ENCODE measurements at regions not wholly inside any gene's neighbourhood (a gene's known extent, or its start where the extent isn't known, plus 50 kb on each side); places are given as distances from the start of the nearest gene placed in this dataset.
A peak's percentile ranks its signal among the peaks of the same experiment; 100 is the strongest.

DNA sequence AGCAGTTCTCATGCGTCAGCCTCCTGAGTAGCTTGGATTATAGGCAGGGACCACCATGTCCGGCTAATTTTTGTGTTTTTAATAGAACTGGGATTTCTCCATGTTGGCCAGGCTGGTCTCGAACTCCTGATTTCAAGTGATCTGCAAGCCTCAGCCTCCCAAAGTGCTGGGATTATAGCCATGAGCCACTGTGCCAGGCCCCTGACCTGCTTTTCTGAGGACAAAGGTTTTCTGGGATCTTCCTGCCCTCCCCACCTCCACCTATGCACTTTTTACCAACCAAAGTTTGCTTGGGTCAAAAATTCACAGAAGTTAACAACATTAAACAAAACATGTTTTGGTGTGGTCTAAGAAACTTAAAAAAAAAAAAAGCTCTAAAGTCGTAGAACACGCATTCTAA lies 259.9 kb downstream of the HAUS1 start:
- Mint-ChIP-seq H3K4me1 (peaks cover 69 to 83% of the 10 kb centered on the region in 2 donors), H3K27ac (no peak overlapping the region), H3K4me3 (no peak overlapping the region), H3K36me3 (peaks cover 0 to 6% (median 6%) of the 10 kb centered on the region in 3 donors), H3K27me3 (ENCODE audit: low read depth in 3 of 3) (peaks cover 0 to 3% (median 0%) of the 10 kb centered on the region in 3 donors), H3K9me3 (no peaks in the 10 kb centered on the region)
- DNase-seq = no peak

DNA sequence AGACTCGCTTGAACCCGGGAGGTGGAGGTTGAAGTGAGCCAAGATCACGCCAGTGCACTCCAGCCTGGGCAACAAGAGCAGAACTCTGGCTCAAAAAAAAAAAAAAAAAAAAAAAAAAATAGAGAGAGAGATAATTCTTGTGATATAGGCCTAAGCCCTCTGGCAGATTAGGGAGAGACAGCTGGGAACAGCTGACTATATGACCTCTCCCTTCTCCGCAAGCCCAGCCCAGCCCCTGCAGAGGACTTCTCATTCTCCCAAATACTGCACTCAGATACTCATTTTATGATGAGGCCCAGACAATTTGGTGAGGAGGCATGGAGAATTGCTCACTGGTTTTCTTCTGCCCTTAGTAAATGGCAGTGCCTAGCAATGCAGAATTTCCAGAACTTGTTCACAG lies 262.0 kb downstream of the HAUS1 start:
- no peak overlapping the region for H3K4me3 Mint-ChIP-seq
- H3K27me3 Mint-ChIP-seq (ENCODE audit: low read depth in 3 of 3) = peaks cover 0 to 6% (median 0%) of the 10 kb centered on the region in 3 donors
- no peak for DNase-seq
- no peaks in the 10 kb centered on the region for H3K36me3 Mint-ChIP-seq
- H3K4me1 Mint-ChIP-seq = peaks cover 75 to 83% of the 10 kb centered on the region in 2 donors
- no peaks in the 10 kb centered on the region for H3K9me3 Mint-ChIP-seq
- no peak overlapping the region for H3K27ac Mint-ChIP-seq

DNA sequence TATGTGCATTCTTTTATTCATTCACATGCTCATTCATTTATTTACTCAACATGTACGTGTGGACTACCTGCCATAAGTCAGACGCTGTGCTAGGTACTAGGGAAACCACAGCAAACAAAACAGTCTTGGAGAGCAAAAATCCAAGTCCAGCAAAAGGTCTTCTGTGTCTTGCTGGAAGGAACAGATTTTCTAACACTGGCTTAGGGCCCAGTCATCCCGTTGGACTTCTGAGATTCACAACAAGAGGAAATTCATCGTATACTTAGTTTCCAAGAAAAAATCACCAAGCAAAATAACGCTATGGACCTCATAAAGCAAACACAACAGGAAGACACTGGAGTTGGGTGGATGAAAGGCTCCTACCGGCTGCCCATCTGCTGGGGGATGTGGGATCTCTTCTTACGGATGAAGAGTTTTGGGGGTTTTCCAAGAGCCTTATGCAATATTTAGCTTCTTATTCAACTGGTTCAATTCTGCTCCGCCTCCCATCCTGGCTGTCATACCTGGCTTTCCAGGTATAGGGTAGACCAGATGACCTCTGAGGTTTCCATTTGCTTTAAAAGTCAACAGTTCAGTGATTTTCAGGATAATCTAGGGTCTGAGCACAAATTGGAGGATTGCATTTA lies 262.7 kb downstream of the HAUS1 start:
- Mint-ChIP-seq H3K27me3 (ENCODE audit: low read depth in 3 of 3) (peaks cover 0 to 4% (median 0%) of the 10 kb centered on the region in 3 donors), H3K4me3 (no peak overlapping the region), H3K9me3 (no peaks in the 10 kb centered on the region), H3K4me1 (peaks cover 75 to 83% of the 10 kb centered on the region in 2 donors), H3K27ac (no peak overlapping the region), H3K36me3 (no peaks in the 10 kb centered on the region)
- no peak for DNase-seq

DNA sequence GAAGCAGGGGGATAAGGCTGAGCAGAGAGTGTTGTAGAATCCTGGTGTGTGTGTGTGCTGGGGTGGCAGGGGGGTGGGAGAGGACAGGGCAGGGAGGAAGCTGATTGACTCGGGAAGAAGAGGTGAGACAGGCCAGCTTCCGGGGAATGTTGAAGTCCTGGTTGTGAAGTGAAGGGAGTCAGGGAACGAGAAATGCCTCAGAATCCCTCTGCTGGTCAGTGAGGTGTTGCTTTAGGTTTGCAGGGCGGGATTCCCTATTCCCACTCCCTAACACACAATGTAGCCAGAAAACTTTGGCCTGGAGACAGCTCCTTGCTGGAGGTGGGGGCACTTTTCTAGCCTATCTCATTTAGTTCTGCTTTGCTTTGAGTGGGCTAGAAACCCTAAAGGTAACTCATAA lies 265.1 kb downstream of the HAUS1 start:
- Mint-ChIP-seq H3K36me3 (no peaks in the 10 kb centered on the region), H3K4me1 (peaks cover 83 to 95% of the 10 kb centered on the region in 2 donors), H3K4me3 (no peak overlapping the region), H3K27me3 (ENCODE audit: low read depth in 3 of 3) (peaks cover 0 to 4% (median 0%) of the 10 kb centered on the region in 3 donors), H3K9me3 (no peaks in the 10 kb centered on the region), H3K27ac (peak overlapping the region in 3 of 6 donors; percentile 68 to 86 (median 80))
- no peak for DNase-seq

DNA sequence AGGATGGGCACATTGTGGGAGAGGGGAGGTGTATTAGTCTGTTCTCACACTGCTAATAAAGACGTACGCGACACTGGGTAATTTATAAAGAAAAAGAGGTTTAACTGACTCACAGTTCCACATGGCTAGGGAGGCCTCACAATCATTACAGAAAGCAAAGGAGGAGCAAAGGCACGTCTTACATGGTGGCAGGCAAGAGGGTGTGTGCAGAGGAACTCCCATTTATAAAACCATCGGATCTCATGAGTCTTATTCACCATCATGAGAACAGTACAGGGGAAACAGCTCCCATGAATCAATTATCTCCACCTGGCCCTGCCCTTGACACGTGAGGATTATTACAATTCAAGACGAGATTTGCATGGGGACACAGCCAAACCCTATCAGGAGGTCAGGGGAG lies 266.7 kb downstream of the HAUS1 start:
- Mint-ChIP-seq H3K9me3 (no peaks in the 10 kb centered on the region), H3K27me3 (ENCODE audit: low read depth in 3 of 3) (peaks cover 0 to 4% (median 0%) of the 10 kb centered on the region in 3 donors), H3K4me1 (peaks cover 86 to 96% of the 10 kb centered on the region in 2 donors), H3K27ac (peak overlapping the region in 4 of 6 donors; percentile 14 to 55 (median 38)), H3K36me3 (no peaks in the 10 kb centered on the region), H3K4me3 (no peak overlapping the region)
- DNase-seq = no peak

DNA sequence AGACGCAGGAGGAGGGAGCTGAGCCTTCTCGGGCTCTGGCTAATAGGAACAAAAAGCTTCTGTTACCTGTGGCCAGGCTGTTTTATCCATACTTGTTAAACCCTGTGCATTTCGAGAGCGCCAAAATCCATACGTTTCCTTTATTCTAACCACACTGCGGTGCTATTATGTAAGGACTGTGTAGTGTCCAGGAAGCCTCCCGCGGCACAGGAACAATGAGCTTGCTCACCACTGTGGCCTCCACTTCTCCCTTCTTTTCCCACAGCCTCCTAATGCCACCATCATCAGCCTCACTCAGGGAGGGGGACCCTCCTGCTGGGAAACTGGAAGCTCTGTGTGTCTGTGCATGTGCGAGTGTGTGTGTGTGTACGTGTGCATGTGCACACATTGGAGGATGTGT lies 268.5 kb downstream of the HAUS1 start:
- Mint-ChIP-seq H3K27me3 (ENCODE audit: low read depth in 3 of 3) (peaks cover 0 to 4% (median 0%) of the 10 kb centered on the region in 3 donors), H3K27ac (peak overlapping the region; percentile 31 to 83 (median 75)), H3K9me3 (no peaks in the 10 kb centered on the region), H3K4me3 (no peak overlapping the region), H3K36me3 (no peaks in the 10 kb centered on the region), H3K4me1 (peaks cover 88 to 100% of the 10 kb centered on the region in 2 donors)
- no peak for DNase-seq

DNA sequence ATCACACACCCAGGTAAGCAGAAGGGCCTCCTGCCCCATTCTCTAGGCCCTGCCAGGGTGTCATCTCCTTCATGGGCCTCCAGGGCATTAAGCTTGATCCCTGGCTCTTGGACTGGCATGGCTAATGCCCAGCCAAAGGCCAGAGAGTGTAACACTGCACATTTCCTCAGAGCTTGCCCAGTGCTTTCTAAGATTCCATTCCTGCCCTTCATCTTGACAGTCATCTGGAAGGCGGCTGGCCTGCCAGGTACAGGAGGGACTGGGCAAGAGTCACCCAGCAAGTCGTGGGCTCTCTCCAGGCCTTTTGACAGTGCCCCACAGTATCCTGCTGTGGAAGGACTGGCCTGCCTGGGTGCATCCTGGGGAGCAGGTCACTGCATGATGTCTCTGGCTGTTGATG lies 268.9 kb downstream of the HAUS1 start:
- H3K4me3 Mint-ChIP-seq = no peak overlapping the region
- H3K27ac Mint-ChIP-seq = peak overlapping the region in 4 of 6 donors; percentile 31 to 76 (median 70)
- H3K36me3 Mint-ChIP-seq = no peaks in the 10 kb centered on the region
- peaks cover 0 to 4% (median 0%) of the 10 kb centered on the region in 3 donors for H3K27me3 Mint-ChIP-seq (ENCODE audit: low read depth in 3 of 3)
- no peak for DNase-seq
- peaks cover 88 to 100% of the 10 kb centered on the region in 2 donors for H3K4me1 Mint-ChIP-seq
- no peaks in the 10 kb centered on the region for H3K9me3 Mint-ChIP-seq

DNA sequence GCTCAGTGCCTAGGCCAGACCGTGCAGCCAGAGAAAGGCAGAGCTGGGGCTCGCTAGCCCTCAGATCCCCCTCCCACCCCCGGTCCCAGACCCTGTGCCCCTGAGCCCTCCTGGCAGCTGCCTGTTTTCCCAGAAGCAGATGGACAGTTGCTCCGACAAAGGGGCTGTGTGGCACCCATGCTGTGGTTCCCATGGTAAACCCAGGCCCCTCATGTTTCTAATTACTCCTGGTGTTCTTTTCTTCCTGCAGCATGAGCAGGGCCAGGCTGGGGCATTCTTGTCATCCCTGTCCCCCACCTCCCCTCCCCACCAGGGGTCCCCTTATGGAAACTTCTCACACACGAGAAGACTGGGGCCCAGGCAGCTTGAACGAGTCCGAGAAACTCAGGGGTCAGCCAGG lies 269.6 kb downstream of the HAUS1 start:
- Mint-ChIP-seq H3K36me3 (no peaks in the 10 kb centered on the region), H3K27me3 (ENCODE audit: low read depth in 3 of 3) (peaks cover 0 to 4% (median 2%) of the 10 kb centered on the region in 3 donors), H3K4me1 (peaks cover 87 to 100% of the 10 kb centered on the region in 2 donors), H3K27ac (peak overlapping the region in 1 of 6 donors; percentile 31), H3K4me3 (no peak overlapping the region), H3K9me3 (no peaks in the 10 kb centered on the region)
- no peak for DNase-seq

DNA sequence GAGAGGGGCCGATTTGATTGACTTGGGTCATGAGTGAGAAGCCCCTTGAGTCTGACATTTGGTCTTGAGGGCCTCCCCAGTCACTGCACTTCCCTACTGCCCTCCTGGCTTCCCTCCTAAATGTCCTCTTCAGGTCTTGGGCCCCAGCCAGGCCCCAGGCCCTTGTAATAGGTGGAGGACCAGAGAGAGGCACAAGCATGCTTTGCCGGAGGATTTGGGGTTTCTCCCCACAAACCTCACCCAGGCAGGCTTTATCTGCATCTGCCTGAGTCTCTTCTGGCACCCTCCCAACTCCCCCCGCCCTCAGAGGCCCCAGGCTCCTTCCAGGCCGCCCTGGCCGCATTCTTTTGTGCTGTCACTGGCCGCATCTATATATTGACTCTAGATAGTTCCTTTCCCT lies 270.7 kb downstream of the HAUS1 start:
- H3K4me1 Mint-ChIP-seq = peaks cover 87 to 100% of the 10 kb centered on the region in 2 donors
- no peaks in the 10 kb centered on the region for H3K9me3 Mint-ChIP-seq
- H3K36me3 Mint-ChIP-seq = no peaks in the 10 kb centered on the region
- H3K27ac Mint-ChIP-seq = peak overlapping the region in 4 of 6 donors; percentile 28 to 46 (median 41)
- peak overlapping the region in 1 of 5 donors; percentile 49 for H3K4me3 Mint-ChIP-seq
- H3K27me3 Mint-ChIP-seq (ENCODE audit: low read depth in 3 of 3) = peaks cover 0 to 2% (median 2%) of the 10 kb centered on the region in 3 donors
- DNase-seq = no peak

DNA sequence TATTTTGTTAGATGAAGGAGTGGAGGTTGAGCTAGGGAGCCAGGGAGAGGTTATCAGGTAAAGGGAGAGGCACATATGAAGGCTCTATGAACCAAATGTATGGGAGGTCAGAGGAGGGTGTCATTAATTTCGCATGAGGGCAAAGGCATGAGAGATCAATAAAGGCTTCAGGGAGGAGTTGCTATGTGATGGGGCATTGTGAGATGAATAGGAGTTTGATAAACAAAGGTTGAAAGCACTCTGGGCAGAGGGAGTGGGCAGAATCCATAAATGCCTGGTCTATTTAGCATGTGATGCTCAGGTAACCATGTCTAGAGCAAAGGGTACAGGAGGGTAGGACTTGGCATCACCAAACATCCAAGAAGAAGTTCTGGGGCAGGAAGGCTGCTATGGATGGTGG lies 273.4 kb downstream of the HAUS1 start:
- H3K27ac Mint-ChIP-seq = peak overlapping the region in 3 of 6 donors; percentile 12 to 68 (median 60)
- H3K4me1 Mint-ChIP-seq = peaks cover 80 to 100% of the 10 kb centered on the region in 2 donors
- H3K4me3 Mint-ChIP-seq = no peak overlapping the region
- DNase-seq = no peak
- H3K36me3 Mint-ChIP-seq = peaks cover 0 to 3% (median 0%) of the 10 kb centered on the region in 3 donors
- H3K9me3 Mint-ChIP-seq = no peaks in the 10 kb centered on the region
- peaks cover 0 to 2% (median 1%) of the 10 kb centered on the region in 3 donors for H3K27me3 Mint-ChIP-seq (ENCODE audit: low read depth in 3 of 3)

DNA sequence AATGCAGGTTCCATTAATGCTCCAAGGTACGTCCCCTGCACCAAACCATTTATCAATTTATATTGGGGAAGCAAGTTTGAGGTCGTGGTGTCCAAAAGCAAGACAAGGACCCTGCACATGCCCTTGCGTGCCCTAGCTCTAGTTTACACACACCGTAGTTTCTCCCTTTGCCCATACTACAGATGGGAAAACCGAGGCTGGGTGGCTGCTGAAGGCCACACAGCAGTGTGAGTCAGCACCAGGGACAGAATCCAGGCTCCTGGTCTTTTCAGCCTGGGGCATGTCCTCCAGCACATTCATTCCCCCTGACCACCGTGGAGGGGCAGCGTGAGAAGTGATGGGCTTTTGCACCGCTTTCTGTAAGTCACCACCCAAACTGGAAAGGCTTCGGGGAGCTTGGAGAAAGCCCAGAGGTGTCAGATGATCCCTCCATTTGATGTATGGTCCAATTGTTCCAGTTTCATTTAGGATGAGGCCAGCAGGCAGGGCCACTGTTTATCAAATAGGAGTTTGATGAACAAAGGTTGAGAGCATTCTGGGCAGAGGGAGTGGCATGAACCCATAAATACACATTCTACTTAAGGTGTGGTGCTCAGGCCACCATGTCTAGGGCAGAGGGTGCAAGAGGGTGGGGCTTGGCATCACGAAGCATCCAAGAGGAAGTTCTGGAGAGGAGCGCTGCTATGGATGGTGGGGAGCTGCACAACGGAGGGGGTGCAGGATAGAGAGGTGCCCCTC lies 274.1 kb downstream of the HAUS1 start:
- Mint-ChIP-seq H3K4me3 (no peak overlapping the region), H3K36me3 (peaks cover 0 to 3% (median 0%) of the 10 kb centered on the region in 3 donors), H3K27ac (peak overlapping the region in 1 of 6 donors; percentile 60), H3K9me3 (no peaks in the 10 kb centered on the region), H3K27me3 (ENCODE audit: low read depth in 3 of 3) (peaks cover 0 to 2% (median 1%) of the 10 kb centered on the region in 3 donors), H3K4me1 (peaks cover 76 to 99% of the 10 kb centered on the region in 2 donors)
- DNase-seq = no peak

DNA sequence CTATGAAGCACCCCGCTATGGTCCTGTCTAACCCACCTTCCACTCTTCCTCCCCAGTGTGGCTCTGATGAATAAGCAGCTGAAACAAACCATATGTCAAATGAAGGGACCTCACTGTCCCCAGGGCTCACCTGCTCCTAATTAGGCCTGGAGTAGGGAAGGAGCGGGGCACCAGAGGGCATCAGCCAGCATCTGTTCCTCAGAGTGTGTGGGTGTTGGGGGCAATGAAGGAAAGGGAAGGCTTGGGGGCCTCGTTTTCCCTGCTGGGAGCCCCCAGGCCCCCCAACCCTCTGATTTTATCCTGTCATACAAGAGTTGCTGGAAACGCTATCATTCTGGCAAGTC lies 274.7 kb downstream of the HAUS1 start:
- Mint-ChIP-seq H3K36me3 (peaks cover 0 to 3% (median 2%) of the 10 kb centered on the region in 3 donors), H3K27me3 (ENCODE audit: low read depth in 3 of 3) (peaks cover 0 to 2% (median 1%) of the 10 kb centered on the region in 3 donors), H3K9me3 (no peaks in the 10 kb centered on the region), H3K4me1 (peaks cover 74 to 93% of the 10 kb centered on the region in 2 donors), H3K27ac (no peak overlapping the region), H3K4me3 (no peak overlapping the region)
- no peak for DNase-seq

DNA sequence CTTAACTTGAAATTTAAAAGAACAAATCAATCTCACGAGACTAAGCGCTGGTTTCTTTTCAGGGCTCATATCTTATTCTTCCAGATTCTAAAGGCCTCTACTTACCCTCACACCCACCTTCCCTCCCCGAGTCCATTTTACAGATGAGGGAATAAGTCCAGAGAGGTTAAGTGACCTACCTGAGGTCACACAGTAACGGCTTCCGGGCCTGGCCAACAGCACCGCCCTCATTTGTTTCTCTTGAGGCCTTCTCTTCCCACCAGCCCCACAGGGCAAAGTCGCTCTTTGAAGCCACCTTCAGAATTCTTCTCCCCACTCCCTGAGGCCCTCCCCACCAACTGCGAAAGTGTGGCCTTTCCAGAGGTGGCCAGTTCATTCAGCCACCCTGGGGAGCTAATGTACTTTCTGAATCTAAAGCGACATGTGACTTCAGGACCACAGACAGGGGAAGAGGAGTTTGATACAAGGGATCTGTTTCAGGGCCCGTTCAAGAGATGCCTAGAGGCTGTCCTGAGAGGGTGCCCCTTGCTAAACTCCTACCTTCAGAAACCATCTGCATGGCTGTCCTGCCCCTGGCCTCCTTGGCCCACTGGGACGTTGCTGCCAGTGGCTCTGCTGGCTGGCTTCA lies 275.3 kb downstream of the HAUS1 start:
- Mint-ChIP-seq H3K27me3 (ENCODE audit: low read depth in 3 of 3) (peaks cover 0 to 2% (median 1%) of the 10 kb centered on the region in 3 donors), H3K4me1 (peaks cover 76 to 93% of the 10 kb centered on the region in 2 donors), H3K9me3 (no peaks in the 10 kb centered on the region), H3K27ac (peak overlapping the region in 1 of 6 donors; percentile 17), H3K36me3 (peaks cover 0 to 3% (median 3%) of the 10 kb centered on the region in 3 donors), H3K4me3 (no peak overlapping the region)
- no peak for DNase-seq

DNA sequence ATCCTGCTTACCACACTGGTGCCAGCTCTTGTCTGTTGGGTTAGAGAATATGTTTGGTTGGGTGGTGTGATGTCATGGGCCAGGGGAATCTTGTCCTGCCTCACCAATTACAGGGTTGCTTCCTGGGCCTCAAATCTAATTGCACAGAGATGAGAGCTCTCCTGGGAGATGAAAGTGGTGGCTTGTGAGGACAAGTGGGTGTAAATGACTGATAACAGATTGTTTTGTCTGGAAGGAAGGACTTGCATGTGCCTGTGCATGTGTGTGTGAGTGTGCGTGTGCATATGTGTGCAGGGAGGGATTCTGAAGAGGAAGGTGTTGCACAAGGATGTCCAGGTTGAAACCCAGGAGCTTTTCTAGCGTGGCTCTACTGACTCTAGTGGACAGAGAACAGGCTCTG lies 271.9 kb downstream of the LOXHD1 start:
- Mint-ChIP-seq H3K27ac (peak overlapping the region in 3 of 6 donors; percentile 41 to 70 (median 55)), H3K27me3 (ENCODE audit: low read depth in 3 of 3) (no peaks in the 10 kb centered on the region), H3K36me3 (peaks cover 3 to 4% (median 3%) of the 10 kb centered on the region in 3 donors), H3K4me1 (peaks cover 71 to 88% of the 10 kb centered on the region in 2 donors), H3K9me3 (no peaks in the 10 kb centered on the region), H3K4me3 (no peak overlapping the region)
- DNase-seq = no peak
